ENCODE measurements at regions not wholly inside any gene's neighbourhood (a gene's known extent, or its start where the extent isn't known, plus 50 kb on each side); places are given as distances from the start of the nearest gene placed in this dataset.
A peak's percentile ranks its signal among the peaks of the same experiment; 100 is the strongest.

DNA sequence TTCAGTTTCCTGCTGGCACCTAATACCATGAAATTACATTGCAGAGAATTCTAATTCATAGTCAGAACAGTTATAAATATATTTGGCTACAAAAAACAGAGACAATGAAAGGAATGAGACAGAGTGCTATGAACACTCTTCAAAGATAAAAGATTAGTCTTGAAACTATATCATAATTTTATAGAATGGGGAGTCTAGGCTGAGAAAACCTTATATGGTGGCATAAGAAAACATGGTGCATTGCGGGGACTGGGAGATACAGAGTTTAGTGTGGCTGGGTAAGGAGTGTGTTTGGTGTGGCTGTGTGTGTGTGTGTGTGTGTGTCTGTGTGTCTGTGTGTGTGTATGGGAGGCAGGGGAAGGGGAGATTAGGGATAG lies 64.5 kb upstream of the CTLA4 start:
- no peaks in the 10 kb centered on the region for H3K36me3 ChIP-seq
- no peak overlapping the region for H3K27ac ChIP-seq
- no peaks in the 10 kb centered on the region for H4K20me1 ChIP-seq
- no peak overlapping the region for H3K4me2 ChIP-seq
- H3K9ac ChIP-seq, result no peak overlapping the region
- no peak overlapping the region for H3K4me3 ChIP-seq
- H3K9me3 ChIP-seq, result peaks cover 18% of the 10 kb centered on the region
- peaks cover 27% of the 10 kb centered on the region for H3K4me1 ChIP-seq
- peaks cover 7% of the 10 kb centered on the region; the same call in 1 of the 2 replicates for H3K27me3 ChIP-seq
- no peak for TF ChIP-seq Cebpa-rat (IDR thresholded peaks at IDR 0.05)

DNA sequence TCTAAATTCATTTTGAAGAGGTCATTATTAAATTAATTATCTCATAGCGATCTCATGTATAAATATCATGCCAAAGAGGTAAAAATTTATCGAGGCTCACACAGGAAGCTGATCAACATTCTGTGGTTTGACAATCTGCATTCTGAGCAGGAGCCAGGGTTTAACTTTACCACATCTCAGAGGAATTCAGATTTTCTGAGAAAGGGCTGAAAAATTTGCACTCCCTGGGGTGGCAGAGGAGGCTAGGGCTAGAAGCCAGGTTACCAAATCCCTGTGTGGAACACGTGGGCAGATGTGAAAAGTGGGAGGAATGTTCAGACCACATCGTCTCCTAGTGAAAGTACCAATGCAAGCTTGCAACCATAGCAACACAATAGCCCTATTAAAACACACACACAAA lies 63.5 kb upstream of the CTLA4 start:
- Histone ChIP-seq H4K20me1 (no peaks in the 10 kb centered on the region), H3K4me1 (peaks cover 32% of the 10 kb centered on the region), H3K9ac (no peak overlapping the region), H3K4me2 (peak overlapping the region; percentile 40), H3K27ac (no peak overlapping the region), H3K4me3 (no peak overlapping the region), H3K9me3 (peaks cover 18% of the 10 kb centered on the region), H3K27me3 (no peaks in the 10 kb centered on the region), H3K36me3 (no peaks in the 10 kb centered on the region)
- TF ChIP-seq Cebpa-rat (IDR thresholded peaks at IDR 0.05), result no peak

DNA sequence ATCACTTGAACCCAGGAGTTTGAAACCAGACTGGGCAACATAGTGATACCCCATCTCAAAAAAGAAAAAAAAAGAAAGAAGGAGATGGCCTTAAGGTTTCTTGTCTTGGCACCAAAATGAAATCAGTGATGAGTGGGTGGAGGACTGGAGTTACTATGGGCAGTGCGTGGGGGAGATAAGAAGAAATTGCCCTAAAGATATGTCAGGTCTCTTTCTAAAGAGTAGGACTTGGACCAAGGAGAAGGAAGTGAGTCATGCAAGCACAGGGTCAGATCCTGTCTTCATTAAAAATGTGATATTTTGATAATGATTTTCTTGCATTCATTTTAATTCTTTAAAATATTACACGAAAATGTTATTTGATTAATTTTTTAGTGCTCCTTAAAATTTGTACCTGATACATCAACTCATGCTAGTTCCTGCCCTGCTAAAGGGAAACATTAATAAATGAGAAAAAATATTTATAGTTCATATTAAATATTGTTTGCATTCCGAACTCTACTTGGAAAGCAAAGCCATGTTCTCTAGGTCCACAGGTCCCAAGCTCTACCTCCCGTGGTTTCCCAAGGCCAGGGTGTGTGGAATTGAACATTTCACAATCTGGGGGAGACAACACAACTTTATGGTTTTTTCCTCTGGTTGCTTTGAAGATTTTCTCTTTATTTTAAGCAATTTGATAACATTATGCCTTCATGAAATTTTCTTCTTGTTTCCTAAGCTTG lies 62.6 kb upstream of the CTLA4 start:
- no peak overlapping the region for H3K4me3 ChIP-seq

DNA sequence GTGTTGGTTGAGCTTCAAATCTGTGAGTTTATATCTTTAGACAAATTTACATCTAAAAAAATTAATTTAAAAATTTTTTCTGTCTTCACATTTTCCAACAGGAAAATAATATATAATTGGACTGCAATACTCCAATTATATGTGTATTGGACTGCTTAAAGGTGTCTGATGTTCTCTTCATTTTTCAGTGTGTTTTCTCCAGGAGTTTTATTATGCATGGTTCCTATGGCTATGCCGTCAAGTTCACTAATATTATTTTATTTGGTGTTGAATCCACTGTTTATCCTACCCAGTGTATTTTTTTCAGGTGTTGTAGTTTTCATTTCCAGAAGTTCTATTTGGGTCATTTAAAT lies 62.1 kb upstream of the CTLA4 start:
- H3K4me1 ChIP-seq, result peaks cover 20% of the 10 kb centered on the region
- no peak overlapping the region for H3K4me2 ChIP-seq
- no peak overlapping the region for H3K4me3 ChIP-seq
- no peaks in the 10 kb centered on the region for H4K20me1 ChIP-seq
- peaks cover 18% of the 10 kb centered on the region for H3K9me3 ChIP-seq
- H3K27ac ChIP-seq, result no peak overlapping the region
- TF ChIP-seq Cebpa-rat (IDR thresholded peaks at IDR 0.05), result no peak
- no peaks in the 10 kb centered on the region for H3K27me3 ChIP-seq
- no peaks in the 10 kb centered on the region for H3K36me3 ChIP-seq
- no peak overlapping the region for H3K9ac ChIP-seq

More for the DNA sequence above, 62.6 kb upstream of the CTLA4 start:
- H3K36me3 ChIP-seq, result no peaks in the 10 kb centered on the region
- H3K9me3 ChIP-seq, result peaks cover 18% of the 10 kb centered on the region
- H3K27ac ChIP-seq, result no peak overlapping the region
- no peak overlapping the region for H3K4me2 ChIP-seq
- TF ChIP-seq Cebpa-rat (IDR thresholded peaks at IDR 0.05), result no peak
- no peaks in the 10 kb centered on the region for H3K27me3 ChIP-seq
- H4K20me1 ChIP-seq, result no peaks in the 10 kb centered on the region
- H3K4me1 ChIP-seq, result peaks cover 25% of the 10 kb centered on the region
- H3K9ac ChIP-seq, result no peak overlapping the region

DNA sequence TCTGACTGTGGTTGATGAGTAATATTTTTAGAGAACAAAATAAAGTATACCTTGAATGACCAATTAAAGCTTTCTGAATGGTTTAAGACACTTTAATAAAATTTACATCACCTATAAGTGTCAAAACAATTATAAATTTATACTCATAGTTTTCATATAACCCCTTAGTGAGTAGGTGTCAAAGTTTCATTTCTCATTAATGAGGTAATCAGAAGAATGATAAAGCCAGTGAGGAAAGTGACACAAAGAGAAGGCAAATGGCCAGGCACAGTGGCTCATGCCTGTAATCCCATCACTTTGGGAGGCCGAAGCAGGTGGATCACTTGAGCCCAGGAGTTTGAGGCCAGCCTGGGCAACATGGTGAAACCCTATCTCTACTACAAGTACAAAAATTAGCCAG lies 60.8 kb upstream of the CTLA4 start:
- Histone ChIP-seq H3K4me2 (no peak overlapping the region), H3K27me3 (no peaks in the 10 kb centered on the region), H3K9ac (no peak overlapping the region), H3K36me3 (no peaks in the 10 kb centered on the region), H4K20me1 (no peaks in the 10 kb centered on the region), H3K4me1 (peaks cover 21% of the 10 kb centered on the region), H3K9me3 (peaks cover 11% of the 10 kb centered on the region), H3K4me3 (no peak overlapping the region), H3K27ac (no peak overlapping the region)
- no peak for TF ChIP-seq Cebpa-rat (IDR thresholded peaks at IDR 0.05)

DNA sequence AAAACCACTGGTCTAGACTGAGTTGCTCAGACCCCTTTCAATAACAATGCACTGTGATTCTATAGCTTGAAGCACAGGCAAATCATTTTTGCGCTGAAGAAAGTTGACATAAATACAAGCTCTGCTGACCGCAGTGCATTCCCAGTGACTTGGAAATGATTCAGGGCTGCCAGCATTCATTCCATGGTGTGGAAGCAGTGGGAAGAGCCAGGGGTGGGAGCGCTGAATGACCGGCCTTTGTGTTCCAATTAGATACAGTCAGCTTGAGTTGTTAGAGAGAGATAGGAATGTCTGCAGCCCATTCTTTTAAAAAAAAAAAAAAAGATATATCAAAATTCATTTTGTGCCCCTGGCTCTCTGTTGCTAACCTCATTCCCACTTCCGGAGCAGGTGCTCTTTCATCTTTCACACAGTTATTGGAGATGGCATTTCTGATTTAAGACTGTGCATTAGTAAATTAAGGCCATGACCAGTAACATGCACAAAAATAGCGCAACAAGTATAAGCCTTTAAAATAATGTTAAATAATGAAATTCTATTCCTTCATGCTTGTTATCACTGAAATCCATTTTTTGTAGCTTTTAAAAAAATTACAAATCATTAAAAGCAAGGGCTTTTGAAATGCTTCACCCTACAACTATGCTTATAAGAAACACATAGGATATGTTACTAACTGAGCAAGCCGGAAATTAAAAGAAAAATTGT lies 59.4 kb upstream of the CTLA4 start:
- H3K36me3 ChIP-seq, result no peaks in the 10 kb centered on the region
- H3K27me3 ChIP-seq, result no peaks in the 10 kb centered on the region
- no peak overlapping the region for H3K4me3 ChIP-seq
- no peak overlapping the region for H3K9ac ChIP-seq
- H3K4me1 ChIP-seq, result peaks cover 25% of the 10 kb centered on the region
- 0 out of 2 replicates have a peak overlapping the region, but pooled peaks have one; percentile 13 for H3K4me2 ChIP-seq
- H4K20me1 ChIP-seq, result no peaks in the 10 kb centered on the region
- no peak overlapping the region for H3K27ac ChIP-seq
- no peak for TF ChIP-seq Cebpa-rat (IDR thresholded peaks at IDR 0.05)
- H3K9me3 ChIP-seq, result peaks cover 11% of the 10 kb centered on the region

DNA sequence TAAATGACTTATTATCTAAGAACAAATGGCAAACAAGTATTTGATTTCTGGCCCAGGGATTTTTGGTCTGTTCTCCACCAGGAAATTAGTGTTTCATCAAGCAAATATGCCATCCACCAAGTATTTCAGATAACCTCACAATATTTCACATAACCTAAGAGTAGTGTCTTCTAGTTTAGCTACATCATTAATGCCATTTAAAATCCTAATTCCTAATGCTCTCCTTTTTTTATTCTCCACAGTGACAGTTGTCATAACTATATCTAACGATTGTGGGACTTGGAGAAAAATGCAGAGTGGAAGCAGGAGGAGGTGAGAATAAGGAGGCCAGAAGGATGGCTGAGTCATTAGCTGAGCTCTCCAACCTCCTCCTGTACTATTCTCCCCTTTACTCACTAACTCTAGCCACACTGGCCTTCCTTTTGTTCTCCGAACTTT lies 58.5 kb upstream of the CTLA4 start:
- H3K27me3 ChIP-seq, result no peaks in the 10 kb centered on the region
- H3K4me3 ChIP-seq, result no peak overlapping the region
- peaks cover 20% of the 10 kb centered on the region for H3K4me1 ChIP-seq
- no peak overlapping the region for H3K4me2 ChIP-seq
- peaks cover 11% of the 10 kb centered on the region for H3K9me3 ChIP-seq
- H3K27ac ChIP-seq, result no peak overlapping the region
- TF ChIP-seq Cebpa-rat (IDR thresholded peaks at IDR 0.05), result no peak
- no peaks in the 10 kb centered on the region for H4K20me1 ChIP-seq
- no peak overlapping the region for H3K9ac ChIP-seq
- no peaks in the 10 kb centered on the region for H3K36me3 ChIP-seq

DNA sequence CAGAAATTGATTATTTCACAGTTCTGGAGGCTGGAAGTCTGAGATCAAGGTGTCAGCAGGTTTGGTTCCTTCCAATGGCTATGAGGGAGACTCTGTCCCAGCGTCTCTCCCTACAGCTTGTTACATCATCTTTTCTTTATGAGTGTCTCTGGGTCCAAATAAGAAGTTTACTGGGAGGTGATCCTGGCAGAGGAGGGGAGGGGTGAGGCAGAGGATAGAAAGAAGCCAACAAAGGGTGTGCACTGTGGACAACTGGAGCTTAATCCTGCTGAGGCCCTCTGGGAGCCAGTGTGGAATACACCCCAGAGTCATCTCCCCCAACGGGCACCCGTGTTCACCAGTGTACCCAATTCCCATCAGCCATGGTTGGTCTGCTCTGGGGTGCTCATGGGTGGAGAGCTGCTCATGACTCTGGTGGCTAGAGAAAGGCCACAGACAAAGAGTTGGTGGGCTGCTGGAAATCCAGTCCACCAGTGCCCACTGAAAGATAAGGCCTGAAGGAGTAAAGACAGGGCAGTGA lies 57.5 kb upstream of the CTLA4 start:
- Histone ChIP-seq H3K36me3 (no peaks in the 10 kb centered on the region), H4K20me1 (no peaks in the 10 kb centered on the region), H3K27me3 (no peaks in the 10 kb centered on the region), H3K4me1 (peaks cover 17% of the 10 kb centered on the region), H3K4me3 (no peak overlapping the region), H3K27ac (no peak overlapping the region), H3K9ac (no peak overlapping the region), H3K9me3 (peaks cover 8% of the 10 kb centered on the region), H3K4me2 (no peak overlapping the region)
- no peak for TF ChIP-seq Cebpa-rat (IDR thresholded peaks at IDR 0.05)

DNA sequence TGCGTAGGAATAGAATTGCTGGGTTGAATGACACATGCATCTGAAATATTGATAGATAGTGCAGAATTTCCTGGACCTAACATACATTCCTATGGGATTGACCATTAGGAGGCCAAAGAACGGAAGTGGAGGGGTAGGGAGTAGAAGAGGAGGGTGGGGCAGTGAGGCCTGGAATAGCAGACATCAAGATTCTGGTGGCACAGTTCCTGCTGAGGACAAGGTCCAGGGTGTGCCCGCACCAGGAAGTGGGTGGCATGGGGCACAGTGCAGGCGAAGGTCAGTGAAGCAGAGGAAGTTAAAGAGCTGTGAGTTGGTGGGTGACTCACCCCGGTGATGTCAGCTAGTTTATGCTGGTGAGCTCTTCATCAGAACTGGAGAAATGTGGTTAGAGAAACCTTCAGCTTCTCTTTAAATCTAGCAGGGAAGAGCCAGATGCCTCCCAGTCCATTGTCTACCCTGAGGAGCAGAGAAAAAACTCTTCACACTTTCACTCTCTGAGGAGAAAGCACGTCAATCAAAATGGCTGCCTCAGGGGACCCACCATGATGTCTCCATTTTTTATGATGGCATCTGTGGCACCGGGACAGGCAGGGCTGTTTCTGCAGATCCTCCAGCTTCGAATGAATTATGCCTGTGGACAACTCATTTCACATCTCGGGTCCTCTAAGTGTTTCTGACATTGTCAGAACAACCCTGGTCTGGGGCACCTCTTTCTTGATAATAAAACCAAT lies 55.9 kb upstream of the CTLA4 start:
- Histone ChIP-seq H3K4me2 (peak overlapping the region; percentile 13; the same call in 1 of the 2 replicates), H3K27ac (no peak overlapping the region)

More for the DNA sequence above, 55.9 kb upstream of the CTLA4 start:
- no peak for TF ChIP-seq Cebpa-rat (IDR thresholded peaks at IDR 0.05)
- no peaks in the 10 kb centered on the region for H4K20me1 ChIP-seq
- H3K27me3 ChIP-seq, result no peaks in the 10 kb centered on the region
- H3K4me1 ChIP-seq, result peaks cover 22% of the 10 kb centered on the region
- H3K4me3 ChIP-seq, result no peak overlapping the region
- H3K36me3 ChIP-seq, result no peaks in the 10 kb centered on the region
- H3K9ac ChIP-seq, result no peak overlapping the region
- no peaks in the 10 kb centered on the region for H3K9me3 ChIP-seq
